H1 (cell line): ENCODE measurements at regions not wholly inside any gene's neighbourhood (a gene's known extent, or its start where the extent isn't known, plus 50 kb on each side); places are given as distances from the start of the nearest gene placed in this dataset.

Experiments used
- CTCF ChIA-PET: fragments of 300-600 bp; sonication (Branson Sonifier 250); formaldehyde crosslinking; loops from one replicate; lab custom pipeline; 2021; ENCODE audit not compliant: partially characterized antibody; lab: Charles Lee
- POLR2A ChIA-PET: fragments of 300-600 bp; sonication (Branson Sonifier 250); formaldehyde crosslinking; loops from one replicate; lab custom pipeline; 2021; ENCODE audit warnings: inconsistent platforms; ENCODE audit not compliant: partially characterized antibody; lab: Charles Lee
- DNase-seq, 2 experiments: peaks; one replicate each; pipeline versions ENCODE4 v3.0.0 to v3.0.0-alpha.2; 2010 to 2022; ENCODE audit warnings: low spot score in 2 of 2, low read depth in 1 of 2, mixed read lengths in 1 of 2
- FAIRE-seq: peaks from 2 replicates; lab custom pipeline; 2011; peaks lifted over from hg19 to GRCh38; lab: Jason Lieb, UNC
- H2AFZ ChIP-seq: 2 replicates; pipeline ENCODE4 v1.8.1; 2012; ENCODE audit warnings: low read length, inconsistent platforms
- H2AK5ac ChIP-seq: 2 replicates; pipeline ENCODE4 v1.6.1; 2013; ENCODE audit warnings: low read depth, low read length
- H2BK120ac ChIP-seq: replicated peaks from 2 replicates; pipeline ENCODE3; 2013; ENCODE audit warnings: low read depth, low read length, inconsistent platforms
- H2BK12ac ChIP-seq: 2 replicates; pipeline ENCODE4 v1.6.1; 2013; ENCODE audit warnings: low read depth, low read length
- H2BK15ac ChIP-seq: 2 replicates; pipeline ENCODE4 v1.6.1; 2013; ENCODE audit warnings: low read length
- H2BK20ac ChIP-seq: 2 replicates; pipeline ENCODE4 v1.6.1; 2013; ENCODE audit warnings: low read length
- H2BK5ac ChIP-seq: 2 replicates; pipeline ENCODE4 v1.6.1; 2013; ENCODE audit warnings: low read depth, low read length
- H3K14ac ChIP-seq: 2 replicates; pipeline ENCODE4 v1.6.1; 2013; ENCODE audit warnings: inconsistent platforms; ENCODE audit not compliant: insufficient read length
- H3K18ac ChIP-seq: 2 replicates; pipeline ENCODE4 v1.6.1; 2013; ENCODE audit warnings: low read length; ENCODE audit errors: extremely low read depth
- H3K23ac ChIP-seq: 2 replicates; pipeline ENCODE4 v1.6.1; 2013; ENCODE audit warnings: inconsistent platforms; ENCODE audit not compliant: insufficient read length
- H3K23me2 ChIP-seq: 2 replicates; pipeline ENCODE4 v1.6.1; 2013; ENCODE audit warnings: low read depth, low read length
- H3K27ac ChIP-seq: 2 replicates; pipeline ENCODE4 v1.6.1; 2011; ENCODE audit warnings: low read depth, low read length, inconsistent platforms
- H3K27me3 ChIP-seq, 4 experiments: replicated peaks in 1 of 4; 1 replicate in 1 of 4; 2 replicates in 3 of 4; pipeline versions ENCODE4 v1.6.1 to v1.8.1; 2011 to 2013; ENCODE audit warnings: low read length in 3 of 4, mild to moderate bottlenecking in 3 of 4, inconsistent platforms in 2 of 4, mixed read lengths in 2 of 4, moderate library complexity in 1 of 4; ENCODE audit not compliant: control insufficient read depth in 3 of 4, insufficient read depth in 3 of 4; ENCODE audit errors: extremely low read depth in 1 of 4
- H3K36me3 ChIP-seq, 4 experiments: 2 replicates each; pipeline versions ENCODE4 v1.6.1 to v1.8.1; 2011 to 2013; ENCODE audit warnings: mild to moderate bottlenecking in 4 of 4, low read length in 3 of 4, moderate library complexity in 2 of 4, control low read depth in 1 of 4, inconsistent platforms in 1 of 4; ENCODE audit not compliant: insufficient read depth in 4 of 4, control insufficient read depth in 2 of 4
- H3K4ac ChIP-seq: replicated peaks from 2 replicates; pipeline ENCODE3; 2013; ENCODE audit warnings: low read length, low read depth, mixed read lengths, inconsistent platforms; ENCODE audit not compliant: insufficient read length
- H3K4me1 ChIP-seq, 4 experiments: replicated peaks in 1 of 4; 1 replicate in 1 of 4; 2 replicates in 3 of 4; pipeline versions ENCODE4 v1.6.1 to v1.8.1; 2011 to 2013; ENCODE audit warnings: low read length in 3 of 4, inconsistent platforms in 2 of 4, mixed read lengths in 1 of 4; ENCODE audit not compliant: insufficient read depth in 4 of 4, control insufficient read depth in 3 of 4
- H3K4me2 ChIP-seq, 2 experiments: 2 replicates each; pipeline versions ENCODE4 v1.6.1 to v1.8.1; 2011 to 2013; ENCODE audit warnings: low read depth in 2 of 2, low read length in 2 of 2, control low read depth in 1 of 2, inconsistent platforms in 1 of 2, mild to moderate bottlenecking in 1 of 2; ENCODE audit not compliant: insufficient read depth in 1 of 2
- H3K4me3 ChIP-seq, 4 experiments: fragments of 200-600, 300-600 bp in 1 of 4; sonication (generic), shearing (Covaris generic), sonication (Bioruptor Twin) in 1 of 4; 2 replicates each; pipeline versions ENCODE4 v1.5.1 to v1.8.1; 2011 to 2016; ENCODE audit warnings: low read length in 4 of 4, low read depth in 3 of 4, control low read depth in 2 of 4, inconsistent platforms in 2 of 4, mild to moderate bottlenecking in 2 of 4, mixed read lengths in 1 of 4, moderate library complexity in 1 of 4; ENCODE audit not compliant: insufficient read depth in 2 of 4; ENCODE audit errors: extremely low read depth in 1 of 4
- H3K56ac ChIP-seq: replicated peaks from 2 replicates; pipeline ENCODE3; 2013; ENCODE audit warnings: low read depth, mild to moderate bottlenecking, mixed read lengths, low read length, inconsistent platforms; ENCODE audit not compliant: insufficient read length
- H3K79me1 ChIP-seq: 2 replicates; pipeline ENCODE4 v1.6.1; 2013; ENCODE audit warnings: low read depth, low read length, control low read depth
- H3K79me2 ChIP-seq, 2 experiments: 2 replicates each; pipeline versions ENCODE4 v1.6.1 to v1.8.1; 2012 to 2013; ENCODE audit warnings: low read length in 2 of 2, mild to moderate bottlenecking in 2 of 2, inconsistent platforms in 1 of 2; ENCODE audit not compliant: insufficient read depth in 2 of 2, control insufficient read depth in 1 of 2
- H3K9ac ChIP-seq, 4 experiments: replicated peaks in 1 of 4; 1 replicate in 1 of 4; 2 replicates in 3 of 4; pipeline versions ENCODE4 v1.6.1 to v1.8.1; 2011 to 2013; ENCODE audit warnings: low read depth in 3 of 4, low read length in 3 of 4, control low read depth in 2 of 4, mild to moderate bottlenecking in 2 of 4, moderate library complexity in 2 of 4, inconsistent platforms in 1 of 4; ENCODE audit errors: extremely low read depth in 1 of 4
- H3K9me3 ChIP-seq, 2 experiments: 2 replicates each; pipeline versions ENCODE4 v1.6.1 to v1.8.1; 2012 to 2013; ENCODE audit warnings: mild to moderate bottlenecking in 2 of 2, moderate library complexity in 2 of 2, control low read depth in 1 of 2, inconsistent platforms in 1 of 2, low read depth in 1 of 2, low read length in 1 of 2, mixed read lengths in 1 of 2; ENCODE audit not compliant: insufficient read depth in 2 of 2
- H4K20me1 ChIP-seq, 2 experiments: replicated peaks in 1 of 2; 2 replicates each; pipeline versions ENCODE3 to v1.8.1; 2011 to 2013; ENCODE audit warnings: inconsistent platforms in 2 of 2, low read length in 2 of 2, mild to moderate bottlenecking in 1 of 2; ENCODE audit not compliant: insufficient read depth in 2 of 2, control insufficient read depth in 1 of 2
- H4K5ac ChIP-seq: 2 replicates; pipeline ENCODE4 v1.6.1; 2013; ENCODE audit warnings: low read length, low read depth, mixed read lengths, inconsistent platforms; ENCODE audit not compliant: insufficient read length
- H4K8ac ChIP-seq: 2 replicates; pipeline ENCODE4 v1.8.0; 2013; ENCODE audit warnings: mild to moderate bottlenecking, moderate library complexity, low read length, inconsistent platforms; ENCODE audit not compliant: insufficient read depth; ENCODE audit errors: extremely low read depth
- H4K91ac ChIP-seq: replicated peaks from 2 replicates; pipeline ENCODE3; 2013; ENCODE audit warnings: low read length, mixed read lengths, inconsistent platforms; ENCODE audit not compliant: insufficient read length
- CBX5 ChIP-seq: fragments of 300-800, 300-1000 bp; sonication (generic); IDR thresholded peaks from 2 replicates; pipeline ENCODE4 v1.7.1; 2016; ENCODE audit warnings: antibody characterized with exemption, low read length, low read depth
- CHD1 ChIP-seq: IDR thresholded peaks from 2 replicates; pipeline ENCODE4 v1.6.1; 2012; ENCODE audit warnings: low read depth, low read length, improper control_type of control experiment
- GTF2F1 ChIP-seq: IDR thresholded peaks from 2 replicates; pipeline ENCODE4 v1.6.1; 2012; ENCODE audit warnings: low read depth, low read length, improper control_type of control experiment, borderline replicate concordance
- POU5F1 ChIP-seq: IDR thresholded peaks from 2 replicates; pipeline ENCODE4 v1.6.1; 2011; ENCODE audit warnings: low read depth, mild to moderate bottlenecking, low read length, moderate library complexity
- SIN3A ChIP-seq, 2 experiments: IDR thresholded peaks in 1 of 2; conservative IDR thresholded peaks in 1 of 2; 2 replicates each; pipeline ENCODE4 v1.6.1; 2011 to 2012; ENCODE audit warnings: low read length in 2 of 2, improper control_type of control experiment in 1 of 2, low read depth in 1 of 2, mild to moderate bottlenecking in 1 of 2
- TAF1 ChIP-seq: IDR thresholded peaks from 2 replicates; pipeline ENCODE4 v1.6.1; 2011; ENCODE audit warnings: mild to moderate bottlenecking, low read depth, low read length
- ZNF274 ChIP-seq: IDR thresholded peaks from 2 replicates; pipeline ENCODE4 v1.7.0; 2012; ENCODE audit warnings: low read length, borderline replicate concordance; ENCODE audit errors: extremely low read depth
- WGBS, 2 experiments: shearing (Covaris generic) in 1 of 2; methylation state at CpG; one replicate each; pipeline versions ENCODE4 v1.1.6 to v1.1.7; 2013 to 2015; ENCODE audit warnings: low lambda C conversion rate in 2 of 2, mixed read lengths in 2 of 2, inconsistent platforms in 1 of 2, low coverage in 1 of 2, missing lambda C conversion rate in 1 of 2; ENCODE audit not compliant: insufficient replicate concordance in 2 of 2, insufficient coverage in 1 of 2, insufficient read length in 1 of 2; ENCODE audit errors: extremely low coverage in 1 of 2, missing lambda C conversion rate in 1 of 2; 5-methylcytosine and 5-hydroxymethylcytosine counted together

GRCh38 chr5:113678202-113678601, 164.7 kb downstream of the YTHDC2 start:
- H4K5ac ChIP-seq: no peak overlapping the region
- TF ChIP-seq POU5F1: no peak
- TF ChIP-seq GTF2F1: no peak
- no peak for TF ChIP-seq ZNF274
- no peak for TF ChIP-seq SIN3A (conservative IDR thresholded peaks at IDR 0.05 in 1 of 2, IDR thresholded peaks at IDR 0.05 in 1 of 2; ENCODE audit: low read depth in 1 of 2, low read length in 2 of 2)
- TF ChIP-seq CHD1: no peak
- TF ChIP-seq TAF1: no peak
- no peak for TF ChIP-seq CBX5
- H3K79me2 ChIP-seq: no peaks in the 10 kb centered on the region
- H3K23ac ChIP-seq: no peak overlapping the region
- H2BK12ac ChIP-seq: no peak overlapping the region
- ChIA-PET POLR2A (no interaction called here), CTCF (interaction anchor here (0.8 to 7.4 kb wide), 9 partner anchors 11 to 1356 kb away, joined by 3 to 61 read pairs (median 7); no protein-coding TSS in a partner anchor)
- H3K4me3 ChIP-seq: no peak overlapping the region
- H4K8ac ChIP-seq: no peak overlapping the region
- 36% methylated on average over 1 of the region's 1 CpG; no CpG with 5 or more reads in 1 of the 2 experiments for WGBS, 2 experiments
- H2BK15ac ChIP-seq: no peak overlapping the region
- H2AK5ac ChIP-seq: no peak overlapping the region
- no peak for FAIRE-seq
- no peak overlapping the region for H3K18ac ChIP-seq
- no peak overlapping the region for H2BK20ac ChIP-seq
- H3K4me2 ChIP-seq: no peak overlapping the region
- H3K4ac ChIP-seq: no peak overlapping the region
- no peaks in the 10 kb centered on the region for H3K79me1 ChIP-seq
- no peak overlapping the region for H3K14ac ChIP-seq
- peaks cover 14 to 21% of the 10 kb centered on the region in 2 experiments; a peak in 3 of 4 replicates for H3K9me3 ChIP-seq
- H3K56ac ChIP-seq: no peak overlapping the region
- H2AFZ ChIP-seq: peak overlapping the region; percentile 52; the same call in 1 of the 2 replicates
- DNase-seq: no peak
- no peaks in the 10 kb centered on the region for H3K23me2 ChIP-seq
- no peak overlapping the region for H4K91ac ChIP-seq
- no peaks in the 10 kb centered on the region; a peak in 2 of 8 replicates for H3K36me3 ChIP-seq
- no peak overlapping the region for H2BK120ac ChIP-seq
- no peak overlapping the region for H3K27ac ChIP-seq
- no peak overlapping the region for H2BK5ac ChIP-seq
- H3K4me1 ChIP-seq: peaks cover 2 to 6% (median 3%) of the 10 kb centered on the region in 4 experiments; a peak in 4 of 7 replicates
- no peak overlapping the region for H3K9ac ChIP-seq
- H3K27me3 ChIP-seq: no peaks in the 10 kb centered on the region
- H4K20me1 ChIP-seq: no peaks in the 10 kb centered on the region
